GM12878 (cell line): ENCODE measurements at regions not wholly inside any gene's neighbourhood (a gene's known extent, or its start where the extent isn't known, plus 50 kb on each side); places are given as distances from the start of the nearest gene placed in this dataset.

Source experiments
- ATAC-seq: fragments of 200-7000 bp; cut with Tn5 transposase; 3 replicates; pipeline ENCODE4 v1.9.1; 2020; ENCODE audit warnings: mild to moderate bottlenecking, moderate library complexity
- BruUV-seq: library from RNA; stranded (reverse); fragments of 400-500 nt; replicated peaks from 2 replicates; lab custom pipeline; 2021; lab: Mats Ljungman, UMichigan
- CTCF ChIA-PET: fragments of 300-600 bp; sonication (Branson Sonifier 250); formaldehyde crosslinking; extraction: SDS; loops from one replicate; lab custom pipeline; 2021; ENCODE audit warnings: inconsistent platforms; lab: Yijun Ruan, JAX
- POLR2A ChIA-PET: fragments of 350-600 bp; formaldehyde crosslinking; extraction: SDS; loops from one replicate; lab custom pipeline; 2021; ENCODE audit warnings: inconsistent platforms; lab: Charles Lee
- RAD21 ChIA-PET: fragments of 300-600 bp; sonication (Branson Sonifier 250); formaldehyde crosslinking; loops from one replicate; lab custom pipeline; 2023; ENCODE audit warnings: antibody characterized with exemption; ENCODE audit not compliant: unreplicated experiment; lab: Charles Lee
- SMC1A ChIA-PET: fragments of 300-600 bp; sonication (Branson Sonifier 250); formaldehyde crosslinking; loops from one replicate; lab custom pipeline; 2023; ENCODE audit not compliant: unreplicated experiment, uncharacterized antibody; lab: Charles Lee
- DNase-seq: peaks from one replicate; pipeline ENCODE4 v3.0.0-alpha.2; 2011; ENCODE audit warnings: low read depth, low spot score
- FAIRE-seq: peaks from 3 replicates; lab custom pipeline; 2011; peaks lifted over from hg19 to GRCh38; lab: Jason Lieb, UNC
- H2AFZ ChIP-seq: 2 replicates; pipeline ENCODE4 v1.6.0; 2011; ENCODE audit warnings: low read depth, low read length, control low read depth; ENCODE audit not compliant: control insufficient read depth
- H3K27ac ChIP-seq: 2 replicates; pipeline ENCODE4 v1.5.1; 2011; ENCODE audit warnings: control low read depth; ENCODE audit not compliant: control insufficient read depth, insufficient read depth
- H3K27me3 ChIP-seq, 2 experiments: replicated peaks in 1 of 2; 2 replicates each; pipeline versions ENCODE4 v1.6.0 to v1.6.1; 2011; ENCODE audit warnings: low read length in 1 of 2; ENCODE audit not compliant: control insufficient read depth in 2 of 2, insufficient read depth in 2 of 2
- H3K36me3 ChIP-seq, 2 experiments: 2 replicates each; pipeline ENCODE4 v1.5.1; 2011; ENCODE audit warnings: low read length in 1 of 2; ENCODE audit not compliant: control insufficient read depth in 2 of 2, insufficient read depth in 2 of 2
- H3K4me1 ChIP-seq: 2 replicates; pipeline ENCODE4 v1.6.1; 2011; ENCODE audit warnings: mild to moderate bottlenecking, low read length, moderate library complexity, mixed read lengths; ENCODE audit not compliant: control insufficient read depth, insufficient read depth
- H3K4me2 ChIP-seq: 2 replicates; pipeline ENCODE4 v1.6.0; 2011; ENCODE audit warnings: control low read depth; ENCODE audit not compliant: control insufficient read depth, insufficient read depth
- H3K4me3 ChIP-seq: fragments of 200-600 bp; sonication (generic); 2 replicates; pipeline ENCODE4 v1.5.1; 2016
- H3K79me2 ChIP-seq: 2 replicates; pipeline ENCODE4 v1.6.0; 2011; ENCODE audit warnings: low read length; ENCODE audit not compliant: control insufficient read depth, insufficient read depth
- H3K9ac ChIP-seq: 2 replicates; pipeline ENCODE4 v1.8.0; 2011; ENCODE audit warnings: low read length, control low read depth, mixed read lengths; ENCODE audit not compliant: control insufficient read depth, insufficient read depth
- H3K9me3 ChIP-seq: replicated peaks from 3 replicates; pipeline ENCODE4 v1.5.1; 2011; ENCODE audit warnings: mild to moderate bottlenecking, low read length; ENCODE audit not compliant: control insufficient read depth, insufficient read depth
- H4K20me1 ChIP-seq: 2 replicates; pipeline ENCODE4 v1.6.0; 2011; ENCODE audit not compliant: control insufficient read depth, insufficient read depth
- BMI1 ChIP-seq: fragments of 450-650 bp; IDR thresholded peaks from 2 replicates; pipeline ENCODE4 v1.6.1; 2016; ENCODE audit warnings: mild to moderate bottlenecking, moderate library complexity, borderline replicate concordance
- IRF4 ChIP-seq: IDR thresholded peaks from 2 replicates; pipeline ENCODE4 v1.6.1; 2011; ENCODE audit warnings: low read depth, low read length
- MYC ChIP-seq: IDR thresholded peaks from 2 replicates; pipeline ENCODE4 v1.6.1; 2011; ENCODE audit warnings: mild to moderate bottlenecking, low read length, moderate library complexity, inconsistent platforms; ENCODE audit not compliant: insufficient read depth, insufficient replicate concordance, insufficient read length, severe bottlenecking
- RAD21 ChIP-seq: IDR thresholded peaks from 2 replicates; pipeline ENCODE4 v1.6.1; 2011; ENCODE audit warnings: mild to moderate bottlenecking, low read depth, low read length, moderate library complexity; ENCODE audit not compliant: insufficient read depth
- ZBED1 ChIP-seq: IDR thresholded peaks from 2 replicates; pipeline ENCODE4 v1.6.1; 2016; ENCODE audit warnings: borderline replicate concordance
- ZBTB11 ChIP-seq: fragments of 450-650 bp; formaldehyde crosslinking; IDR thresholded peaks from 2 replicates; pipeline ENCODE4 v1.5.0; 2022; ENCODE audit warnings: mild to moderate bottlenecking, missing genetic modification characterization
- ZNF592 ChIP-seq: fragments of 450-650 bp; IDR thresholded peaks from 2 replicates; pipeline ENCODE4 v1.6.1; 2017; ENCODE audit warnings: mild to moderate bottlenecking, moderate library complexity
- WGBS: methylation state at CpG from one replicate; pipeline ENCODE4 v1.1.6; 2016; ENCODE audit warnings: low lambda C conversion rate; ENCODE audit not compliant: insufficient replicate concordance, insufficient coverage; ENCODE audit errors: missing lambda C conversion rate; 5-methylcytosine and 5-hydroxymethylcytosine counted together
- in situ Hi-C: fragments of 300-500 bp; cut with MboI; formaldehyde crosslinking; loops from 9 replicates; pipeline ENCODE4 v1.14.3; 2018; ENCODE audit warnings: mixed read lengths
- intact Hi-C: fragments of 100-400 bp; cut with micrococcal nuclease; formaldehyde crosslinking; loops from one replicate; pipeline ENCODE4 v1.14.2; 2022; ENCODE audit not compliant: unreplicated experiment

GRCh38 chr6:109295109-109295773, 87.0 kb downstream of the CD164 start (continued):
- TF ChIP-seq ZNF592, result no peak

GRCh38 chr6:109292983-109293586, 89.2 kb downstream of the CD164 start:
- H3K79me2 ChIP-seq, result no peaks in the 10 kb centered on the region
- no peak overlapping the region for H3K4me2 ChIP-seq
- ATAC-seq (no peak), FAIRE-seq (no peak), DNase-seq (no peak)
- H3K27ac ChIP-seq, result no peak overlapping the region
- no TSS peak for BruUV-seq
- no peaks in the 10 kb centered on the region for H4K20me1 ChIP-seq
- SMC1A ChIA-PET, result no interaction called here
- TF ChIP-seq ZBED1 (no peak), BMI1 (no peak), IRF4 (no peak), MYC (no peak), RAD21 (no peak), ZBTB11 (CRISPR knock-in tag) (no peak)
- POLR2A ChIA-PET, result no interaction called here
- in situ Hi-C loops (no loop called here), intact Hi-C loops (no loop called here)
- RAD21 ChIA-PET, result no interaction called here
- H3K36me3 ChIP-seq, result no peaks in the 10 kb centered on the region
- WGBS, result 4% methylated on average over 2 of the region's 2 CpGs
- CTCF ChIA-PET, result no interaction called here
- H3K9ac ChIP-seq, result no peak overlapping the region
- H3K4me3 ChIP-seq, result no peak overlapping the region
- no peaks in the 10 kb centered on the region for H3K9me3 ChIP-seq
- H2AFZ ChIP-seq, result no peak overlapping the region
- no peaks in the 10 kb centered on the region for H3K4me1 ChIP-seq
- no peaks in the 10 kb centered on the region; a peak in 1 of 4 replicates for H3K27me3 ChIP-seq
